Trophoblast cell (in vitro differentiated cells and primary cell): ENCODE measurements at regions not wholly inside any gene's neighbourhood (a gene's known extent, or its start where the extent isn't known, plus 50 kb on each side); places are given as distances from the start of the nearest gene placed in this dataset.

Source experiments
- DNase-seq, 2 donors: peaks; one replicate each; pipeline ENCODE4 v3.0.0-alpha.2; 2016
- H2AFZ ChIP-seq: 2 replicates; pipeline ENCODE4 v1.6.1; 2013; ENCODE audit warnings: low read length, moderate library complexity, mild to moderate bottlenecking; ENCODE audit not compliant: insufficient read depth, poor library complexity
- H2AK5ac ChIP-seq: 2 replicates; pipeline ENCODE4 v1.6.1; 2013; ENCODE audit warnings: mild to moderate bottlenecking, low read length
- H2BK120ac ChIP-seq: 2 replicates; pipeline ENCODE4 v1.6.1; 2013; ENCODE audit warnings: low read length, mild to moderate bottlenecking, moderate library complexity; ENCODE audit not compliant: insufficient read depth, poor library complexity
- H2BK12ac ChIP-seq: 2 replicates; pipeline ENCODE4 v1.6.1; 2013; ENCODE audit warnings: mild to moderate bottlenecking, low read length, moderate library complexity
- H2BK5ac ChIP-seq: 2 replicates; pipeline ENCODE4 v1.6.1; 2013; ENCODE audit warnings: low read length, low read depth, moderate library complexity, mild to moderate bottlenecking; ENCODE audit not compliant: poor library complexity
- H3K14ac ChIP-seq: 2 replicates; pipeline ENCODE4 v1.6.1; 2013; ENCODE audit warnings: mild to moderate bottlenecking, low read length
- H3K18ac ChIP-seq: 2 replicates; pipeline ENCODE4 v1.6.1; 2013; ENCODE audit warnings: mild to moderate bottlenecking, low read length
- H3K23ac ChIP-seq: 2 replicates; pipeline ENCODE4 v1.6.1; 2013; ENCODE audit warnings: low read length
- H3K27ac ChIP-seq: 2 replicates; pipeline ENCODE4 v1.5.1; 2013; ENCODE audit warnings: low read depth, mild to moderate bottlenecking, inconsistent platforms, low read length, moderate library complexity
- H3K27me3 ChIP-seq: 2 replicates; pipeline ENCODE4 v1.6.1; 2013; ENCODE audit warnings: inconsistent platforms, mild to moderate bottlenecking, low read length, moderate library complexity; ENCODE audit not compliant: insufficient read depth
- H3K36me3 ChIP-seq, 2 experiments: 1 replicate in 1 of 2; 2 replicates in 1 of 2; pipeline ENCODE4 v1.6.1; 2013; ENCODE audit warnings: low read length in 2 of 2, mild to moderate bottlenecking in 2 of 2, moderate library complexity in 1 of 2; ENCODE audit not compliant: insufficient read depth in 2 of 2, control insufficient read depth in 1 of 2
- H3K4ac ChIP-seq: 2 replicates; pipeline ENCODE4 v1.6.1; 2013; ENCODE audit warnings: low read depth, mild to moderate bottlenecking, low read length, moderate library complexity
- H3K4me1 ChIP-seq, 2 experiments: 1 replicate in 1 of 2; 2 replicates in 1 of 2; pipeline ENCODE4 v1.6.1; 2013; ENCODE audit warnings: low read length in 2 of 2, mild to moderate bottlenecking in 2 of 2, moderate library complexity in 1 of 2; ENCODE audit not compliant: insufficient read depth in 2 of 2, control insufficient read depth in 1 of 2
- H3K4me2 ChIP-seq: 2 replicates; pipeline ENCODE4 v1.6.1; 2013; ENCODE audit warnings: inconsistent platforms, mild to moderate bottlenecking, low read length, moderate library complexity
- H3K4me3 ChIP-seq: 2 replicates; pipeline ENCODE4 v1.5.1; 2013; ENCODE audit warnings: mild to moderate bottlenecking, low read depth, low read length, inconsistent platforms
- H3K79me1 ChIP-seq: one replicate; pipeline ENCODE4 v1.6.1; 2013; ENCODE audit warnings: low read length
- H3K79me2 ChIP-seq: 2 replicates; pipeline ENCODE4 v1.6.1; 2013; ENCODE audit warnings: low read length, mild to moderate bottlenecking; ENCODE audit not compliant: control insufficient read depth, insufficient read depth, poor library complexity
- H3K9ac ChIP-seq: 2 replicates; pipeline ENCODE4 v1.6.1; 2013; ENCODE audit warnings: mild to moderate bottlenecking, low read length
- H3K9me3 ChIP-seq: 2 replicates; pipeline ENCODE4 v1.6.1; 2013; ENCODE audit warnings: low read depth, mild to moderate bottlenecking, control low read depth, inconsistent platforms, low read length; ENCODE audit not compliant: insufficient read depth
- H4K12ac ChIP-seq: 2 replicates; pipeline ENCODE4 v1.6.1; 2013; ENCODE audit warnings: low read depth, mild to moderate bottlenecking, low read length, moderate library complexity
- H4K8ac ChIP-seq: 2 replicates; pipeline ENCODE4 v1.6.1; 2013; ENCODE audit warnings: low read depth, mild to moderate bottlenecking, low read length, moderate library complexity
- H4K91ac ChIP-seq: one replicate; pipeline ENCODE4 v1.6.1; 2013; ENCODE audit warnings: low read depth, mild to moderate bottlenecking, low read length, moderate library complexity
- WGBS: extraction: QIAGEN DNeasy Blood & Tissue Kit; methylation state at CpG from one replicate; pipeline ENCODE4 v1.1.7; 2013; ENCODE audit warnings: missing lambda C conversion rate; ENCODE audit not compliant: insufficient read length, insufficient coverage; ENCODE audit errors: extremely low coverage; 5-methylcytosine and 5-hydroxymethylcytosine counted together

DNA sequence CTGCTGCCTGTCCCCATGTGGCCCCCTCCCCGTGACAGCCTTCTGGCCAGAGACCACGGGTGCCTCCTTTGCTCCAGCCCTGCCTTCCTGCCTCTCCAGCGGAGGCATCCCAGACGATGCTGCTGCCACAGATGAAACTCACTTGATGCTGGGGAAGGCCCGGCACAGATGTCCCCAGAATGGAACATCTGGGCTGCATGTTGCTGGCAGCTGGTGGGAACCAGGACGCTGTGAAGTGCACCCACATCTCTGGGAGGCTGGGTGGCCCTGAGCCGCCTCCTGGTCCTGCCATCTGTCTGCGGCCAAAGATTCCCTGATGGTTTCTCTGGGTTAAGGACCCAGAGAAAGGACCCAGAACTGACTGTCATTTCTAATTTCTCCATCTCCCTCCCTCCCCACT is 51.9 kb upstream of the PTPRS start:
- H2AFZ ChIP-seq = no peak overlapping the region
- H2BK5ac ChIP-seq = no peak overlapping the region
- H3K36me3 ChIP-seq = no peaks in the 10 kb centered on the region
- no peak overlapping the region for H4K8ac ChIP-seq
- no peak overlapping the region for H4K91ac ChIP-seq
- H3K79me2 ChIP-seq = no peaks in the 10 kb centered on the region
- no peak overlapping the region for H3K23ac ChIP-seq
- H2AK5ac ChIP-seq = no peak overlapping the region
- H2BK12ac ChIP-seq = no peak overlapping the region
- H3K79me1 ChIP-seq = no peaks in the 10 kb centered on the region
- no peaks in the 10 kb centered on the region for H3K9me3 ChIP-seq
- no peak overlapping the region for H3K27ac ChIP-seq
- no peaks in the 10 kb centered on the region for H3K27me3 ChIP-seq
- no peak overlapping the region for H3K4ac ChIP-seq
- H3K4me2 ChIP-seq = no peak overlapping the region
- no peak overlapping the region for H3K14ac ChIP-seq
- no peak overlapping the region for H3K9ac ChIP-seq
- H4K12ac ChIP-seq = no peak overlapping the region
- no peak for DNase-seq
- no peak overlapping the region for H3K4me3 ChIP-seq
- H2BK120ac ChIP-seq = no peak overlapping the region
- no CpG with 5 or more reads among the region's 8 CpGs for WGBS
- H3K4me1 ChIP-seq = no peaks in the 10 kb centered on the region
- H3K18ac ChIP-seq = no peak overlapping the region

- Histone ChIP-seq H2BK5ac (no peak overlapping the region), H3K27ac (no peak overlapping the region), H2AFZ (no peak overlapping the region), H4K8ac (no peak overlapping the region), H2BK12ac (no peak overlapping the region), H3K9me3 (no peaks in the 10 kb centered on the region), H3K79me1 (no peaks in the 10 kb centered on the region), H2BK120ac (no peak overlapping the region), H3K4me3 (no peak overlapping the region), H3K18ac (no peak overlapping the region), H2AK5ac (no peak overlapping the region), H4K91ac (no peak overlapping the region), H3K79me2 (no peaks in the 10 kb centered on the region), H3K36me3 (no peaks in the 10 kb centered on the region), H3K4me1 (no peaks in the 10 kb centered on the region), H3K4me2 (no peak overlapping the region), H3K23ac (no peak overlapping the region), H3K14ac (no peak overlapping the region), H3K27me3 (no peaks in the 10 kb centered on the region), H3K9ac (no peak overlapping the region), H3K4ac (no peak overlapping the region), H4K12ac (no peak overlapping the region)
- no peak for DNase-seq
- no CpG with 5 or more reads among the region's 6 CpGs for WGBS
Measured at GRCh38 chr19:5393088-5393487, 52.5 kb upstream of the PTPRS start.

DNA sequence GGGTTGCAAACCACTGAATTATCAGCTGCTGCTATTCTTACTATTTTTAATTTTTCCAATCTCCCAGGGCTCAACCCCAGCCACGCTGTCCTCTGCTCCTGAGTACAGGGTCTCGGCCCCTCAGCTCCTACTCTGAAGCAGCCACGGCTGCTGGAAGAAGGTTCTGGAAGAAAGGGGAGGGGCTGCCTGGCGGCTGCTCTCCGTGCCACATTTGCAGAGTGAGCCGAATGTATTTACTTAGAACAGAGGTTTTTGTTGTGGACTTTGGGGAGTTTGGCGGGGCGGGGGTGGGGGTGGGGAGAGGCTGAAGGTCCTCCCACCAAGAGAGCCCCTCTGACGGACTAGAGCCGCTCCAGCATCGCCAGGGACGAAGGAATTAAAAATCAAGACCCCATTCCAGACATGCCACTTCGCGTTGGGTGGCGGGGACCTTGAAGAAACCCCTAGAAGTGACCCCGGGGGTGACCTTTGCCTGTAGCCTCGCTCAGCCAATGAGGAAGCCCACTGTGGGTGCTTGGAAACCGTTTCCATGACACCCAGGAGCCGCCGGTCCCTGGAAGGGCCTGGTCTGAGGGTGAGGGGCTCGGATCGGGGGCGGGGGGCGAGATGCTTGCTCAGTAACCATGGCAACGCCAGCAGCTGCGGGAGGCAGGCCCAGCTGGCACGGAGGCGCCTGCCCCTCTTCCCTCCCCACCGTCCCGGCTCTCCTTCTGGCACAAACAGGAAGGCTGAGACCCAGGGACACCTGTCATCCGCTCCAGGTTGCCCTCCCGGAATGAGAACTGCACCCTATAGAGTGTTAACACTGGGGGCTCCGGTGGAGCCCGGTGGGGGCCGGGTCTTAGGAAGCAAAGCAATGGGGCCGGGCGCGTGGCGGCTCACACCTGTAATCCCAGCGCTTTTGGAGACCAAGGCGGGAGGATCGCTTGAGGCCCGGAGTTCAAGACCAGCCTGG is 54.2 kb upstream of the PTPRS start:
- Histone ChIP-seq H3K79me2 (no peaks in the 10 kb centered on the region), H3K4me3 (no peak overlapping the region), H3K9me3 (no peaks in the 10 kb centered on the region), H2AFZ (no peak overlapping the region), H3K23ac (no peak overlapping the region), H3K79me1 (no peaks in the 10 kb centered on the region), H2BK5ac (no peak overlapping the region), H2BK120ac (no peak overlapping the region), H4K91ac (no peak overlapping the region), H3K4ac (no peak overlapping the region), H3K27me3 (no peaks in the 10 kb centered on the region), H4K12ac (no peak overlapping the region), H4K8ac (no peak overlapping the region), H3K4me2 (no peak overlapping the region), H3K27ac (no peak overlapping the region), H2BK12ac (no peak overlapping the region), H3K9ac (no peak overlapping the region), H3K4me1 (no peaks in the 10 kb centered on the region), H3K36me3 (no peaks in the 10 kb centered on the region), H3K14ac (no peak overlapping the region), H3K18ac (no peak overlapping the region), H2AK5ac (no peak overlapping the region)
- no peak for DNase-seq
- no CpG with 5 or more reads among the region's 43 CpGs for WGBS

DNA sequence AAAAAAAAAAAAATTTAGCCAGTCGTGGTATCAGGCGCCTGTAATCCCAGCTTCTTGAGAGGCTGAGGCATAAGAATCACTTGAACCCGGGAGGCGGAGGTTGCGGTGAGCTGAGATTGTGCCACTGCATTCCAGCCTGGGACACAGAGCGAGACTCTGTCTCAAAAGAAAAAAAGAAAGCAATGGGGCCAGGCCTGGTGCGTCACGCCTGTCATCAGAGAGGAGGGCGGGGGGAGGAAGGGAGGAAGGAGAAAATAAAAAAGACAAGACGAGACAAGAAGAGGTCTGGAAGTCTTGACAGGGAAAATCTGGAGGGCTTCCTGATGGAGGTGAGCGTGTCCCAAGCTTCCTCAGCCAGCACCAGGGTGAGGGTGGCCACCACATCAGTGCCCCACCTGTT is 54.9 kb upstream of the PTPRS start:
- Histone ChIP-seq H3K4me1 (no peaks in the 10 kb centered on the region), H3K23ac (no peak overlapping the region), H3K4ac (no peak overlapping the region), H3K18ac (no peak overlapping the region), H2BK5ac (no peak overlapping the region), H3K27ac (no peak overlapping the region), H3K4me3 (no peak overlapping the region), H2AFZ (no peak overlapping the region), H4K91ac (no peak overlapping the region), H3K9me3 (no peaks in the 10 kb centered on the region), H2BK120ac (no peak overlapping the region), H3K27me3 (no peaks in the 10 kb centered on the region), H3K79me1 (no peaks in the 10 kb centered on the region), H2BK12ac (no peak overlapping the region), H2AK5ac (no peak overlapping the region), H3K9ac (no peak overlapping the region), H4K12ac (no peak overlapping the region), H4K8ac (no peak overlapping the region), H3K14ac (no peak overlapping the region), H3K36me3 (no peaks in the 10 kb centered on the region), H3K4me2 (no peak overlapping the region), H3K79me2 (no peaks in the 10 kb centered on the region)
- WGBS = no CpG with 5 or more reads among the region's 11 CpGs
- DNase-seq = no peak
